ENCODE measurements at regions not wholly inside any gene's neighbourhood (a gene's known extent, or its start where the extent isn't known, plus 50 kb on each side); places are given as distances from the start of the nearest gene placed in this dataset.

- TF ChIP-seq POLR2AphosphoS5 (IDR thresholded peaks at IDR 0.05; ENCODE audit: low read depth, low read length), result no peak
- no peak for TF ChIP-seq POLR2A (IDR thresholded peaks at IDR 0.05; ENCODE audit: low read depth, low read length)
These were observed 90.0 kb downstream of the CXCL12 start for GRCh38 chr10:44294726-44295412.

Data from GM12892 (cell line).